GM12865 (cell line): ENCODE measurements at regions not wholly inside any gene's neighbourhood (a gene's known extent, or its start where the extent isn't known, plus 50 kb on each side); places are given as distances from the start of the nearest gene placed in this dataset.

Experiments used
- DNase-seq: peaks from one replicate; pipeline ENCODE4 v3.0.0; 2010; ENCODE audit warnings: low read depth
- H3K4me3 ChIP-seq: 2 replicates; pipeline ENCODE4 v1.5.1; 2011; ENCODE audit warnings: mild to moderate bottlenecking, low read depth, low read length, control low read depth
- TF ChIP-seq, protein P1 (sequence below): IDR thresholded peaks from 2 replicates; pipeline ENCODE4 v1.5.1; 2011; ENCODE audit warnings: low read length, control low read depth, low read depth, inconsistent platforms; ENCODE audit not compliant: insufficient read depth; ENCODE audit errors: missing control alignments

DNA sequence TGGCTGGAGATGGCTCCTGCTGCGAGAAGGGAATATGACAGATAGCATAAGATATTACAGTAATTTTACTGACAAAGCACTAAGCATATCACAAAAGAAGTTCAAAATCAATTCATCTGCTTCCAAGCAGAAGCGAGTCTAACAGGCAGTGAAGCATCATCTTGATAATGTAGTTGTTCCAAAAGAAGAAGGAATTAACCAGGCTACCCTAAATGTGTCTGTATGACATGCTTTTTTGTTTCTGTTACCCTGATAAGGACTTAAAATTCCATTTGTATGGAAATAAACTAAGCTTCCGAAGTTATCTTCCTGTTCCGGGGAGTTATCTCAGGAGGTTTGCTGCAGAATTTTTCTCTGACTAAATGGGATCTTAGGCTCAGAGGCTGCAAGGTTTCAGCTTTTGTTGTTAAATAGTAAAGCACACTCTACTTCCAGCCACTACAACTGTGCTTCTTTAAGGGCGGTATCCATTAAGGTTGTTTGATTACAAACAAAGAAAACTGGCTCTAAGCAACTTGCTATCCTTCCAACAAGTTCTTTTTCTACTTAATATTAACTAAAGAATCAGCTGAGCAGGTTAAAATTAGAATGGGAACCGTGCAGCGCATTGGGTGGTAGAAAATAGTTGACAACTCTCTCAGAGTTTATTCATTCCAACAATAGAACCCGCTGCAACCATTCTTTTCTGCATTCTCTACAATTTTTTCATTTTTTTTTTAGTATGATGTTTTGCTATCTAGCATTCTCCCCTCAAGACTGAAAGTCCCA lies 607.3 kb downstream of the UQCRFS1 start:
- no peak for DNase-seq
- TF ChIP-seq, protein P1, sequence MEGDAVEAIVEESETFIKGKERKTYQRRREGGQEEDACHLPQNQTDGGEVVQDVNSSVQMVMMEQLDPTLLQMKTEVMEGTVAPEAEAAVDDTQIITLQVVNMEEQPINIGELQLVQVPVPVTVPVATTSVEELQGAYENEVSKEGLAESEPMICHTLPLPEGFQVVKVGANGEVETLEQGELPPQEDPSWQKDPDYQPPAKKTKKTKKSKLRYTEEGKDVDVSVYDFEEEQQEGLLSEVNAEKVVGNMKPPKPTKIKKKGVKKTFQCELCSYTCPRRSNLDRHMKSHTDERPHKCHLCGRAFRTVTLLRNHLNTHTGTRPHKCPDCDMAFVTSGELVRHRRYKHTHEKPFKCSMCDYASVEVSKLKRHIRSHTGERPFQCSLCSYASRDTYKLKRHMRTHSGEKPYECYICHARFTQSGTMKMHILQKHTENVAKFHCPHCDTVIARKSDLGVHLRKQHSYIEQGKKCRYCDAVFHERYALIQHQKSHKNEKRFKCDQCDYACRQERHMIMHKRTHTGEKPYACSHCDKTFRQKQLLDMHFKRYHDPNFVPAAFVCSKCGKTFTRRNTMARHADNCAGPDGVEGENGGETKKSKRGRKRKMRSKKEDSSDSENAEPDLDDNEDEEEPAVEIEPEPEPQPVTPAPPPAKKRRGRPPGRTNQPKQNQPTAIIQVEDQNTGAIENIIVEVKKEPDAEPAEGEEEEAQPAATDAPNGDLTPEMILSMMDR, result no peak
- no peak overlapping the region for H3K4me3 ChIP-seq

DNA sequence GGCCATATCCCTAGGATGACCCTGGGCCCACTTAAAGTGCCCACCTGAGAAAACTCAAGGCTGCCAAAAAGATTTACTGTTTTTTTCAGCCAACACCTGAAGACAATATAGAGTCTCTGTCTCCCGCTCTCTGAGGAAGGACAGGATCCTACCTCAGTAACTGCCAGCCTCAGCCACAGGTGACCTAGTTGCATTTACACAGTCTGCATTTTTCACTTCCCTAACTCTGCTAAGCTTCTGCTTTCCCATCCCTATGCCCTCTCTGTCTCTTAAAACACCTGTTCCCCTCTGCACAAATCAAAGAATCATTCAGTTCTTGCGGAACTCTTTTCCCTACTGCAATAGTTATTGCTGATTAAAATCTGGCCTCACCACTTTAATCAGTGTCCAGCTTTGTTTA lies 609.5 kb downstream of the UQCRFS1 start:
- TF ChIP-seq, protein P1, result no peak
- DNase-seq, result peak; percentile 6
- no peak overlapping the region for H3K4me3 ChIP-seq

DNA sequence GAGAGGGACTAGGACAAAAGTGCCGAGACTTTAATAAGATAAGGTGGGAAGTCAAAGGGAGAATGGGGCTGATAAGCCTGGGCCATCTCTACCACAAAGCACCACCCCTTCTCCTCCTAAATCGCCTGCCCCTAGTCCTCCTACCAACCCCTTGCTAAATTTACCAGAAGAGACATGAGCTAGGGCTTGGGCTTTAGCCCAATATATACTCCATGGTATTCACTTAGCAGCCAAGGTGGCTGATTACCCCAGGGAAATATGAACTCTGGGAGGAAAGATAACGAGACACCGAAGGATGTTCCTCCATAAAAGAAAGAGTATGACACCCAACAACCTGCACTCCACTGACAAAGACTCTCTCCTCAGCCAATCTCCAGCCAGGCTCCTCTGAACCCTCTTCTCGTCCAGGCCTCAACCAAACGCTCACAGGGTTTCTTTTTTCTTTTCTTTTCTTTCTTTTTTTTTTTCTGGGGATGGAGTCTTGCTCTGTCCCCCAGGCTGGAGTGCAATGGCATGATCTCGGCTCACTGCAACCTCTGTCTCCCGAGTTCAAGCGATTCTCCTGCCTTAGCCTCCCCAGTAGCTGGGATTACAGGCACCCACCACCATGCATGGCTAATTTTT lies 610.2 kb downstream of the UQCRFS1 start:
- TF ChIP-seq, protein P1, result no peak
- H3K4me3 ChIP-seq, result no peak overlapping the region
- DNase-seq, result no peak

DNA sequence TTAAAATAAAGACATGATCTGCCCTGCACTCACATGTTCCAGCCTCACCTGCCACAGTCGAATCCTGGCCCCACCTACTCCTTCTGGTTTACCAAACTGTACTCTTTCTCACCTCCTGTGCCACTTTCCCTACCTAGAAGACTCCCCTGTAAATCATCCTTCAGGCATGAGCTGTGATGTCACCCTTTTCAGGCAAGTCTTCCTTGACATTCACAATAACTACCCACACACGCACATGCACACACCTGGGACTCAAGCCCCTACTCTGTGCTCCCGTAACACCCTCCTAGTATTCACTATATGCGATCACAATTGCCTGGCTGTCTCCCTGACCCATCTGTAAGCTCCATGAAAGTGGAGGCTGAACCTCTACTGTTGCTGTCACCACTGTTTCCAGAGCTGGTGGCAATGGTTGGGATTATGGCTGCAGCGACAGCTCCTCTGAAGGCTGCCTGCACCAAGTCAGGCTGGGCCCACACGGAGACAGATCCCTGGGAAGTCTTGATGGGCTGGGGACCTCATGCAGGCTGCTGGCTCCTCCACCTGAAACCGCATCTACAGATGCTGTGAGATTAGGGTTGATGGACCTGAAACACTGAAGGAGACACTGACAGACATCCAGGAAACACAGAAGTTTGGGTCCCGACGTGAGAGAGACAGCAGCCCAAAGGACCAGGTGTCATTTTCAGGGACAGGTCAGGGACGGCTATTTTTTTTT lies 611.1 kb downstream of the UQCRFS1 start:
- no peak for DNase-seq
- H3K4me3 ChIP-seq, result no peak overlapping the region
- TF ChIP-seq, protein P1, result no peak

DNA sequence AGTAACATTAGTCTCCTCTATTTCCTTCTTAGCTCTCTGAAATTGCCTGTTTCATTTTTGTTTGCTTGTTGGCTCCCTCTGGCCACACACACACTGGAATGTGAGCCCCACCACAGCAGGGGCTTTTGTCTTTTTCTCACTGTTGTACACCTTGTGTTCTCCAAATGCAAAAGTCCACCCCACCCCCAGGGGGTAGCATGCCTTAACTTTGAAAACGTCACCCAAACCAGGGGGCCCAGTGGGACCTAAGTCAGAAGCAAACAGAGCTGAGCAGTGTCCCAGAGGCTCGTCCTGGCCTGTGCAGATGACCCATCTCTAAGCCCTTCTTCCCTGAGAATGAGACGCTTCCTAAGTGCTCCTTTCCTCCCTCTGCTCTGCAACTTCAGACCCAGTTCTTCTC lies 614.1 kb downstream of the UQCRFS1 start:
- DNase-seq, result no peak
- H3K4me3 ChIP-seq, result no peak overlapping the region
- TF ChIP-seq, protein P1, result no peak

DNA sequence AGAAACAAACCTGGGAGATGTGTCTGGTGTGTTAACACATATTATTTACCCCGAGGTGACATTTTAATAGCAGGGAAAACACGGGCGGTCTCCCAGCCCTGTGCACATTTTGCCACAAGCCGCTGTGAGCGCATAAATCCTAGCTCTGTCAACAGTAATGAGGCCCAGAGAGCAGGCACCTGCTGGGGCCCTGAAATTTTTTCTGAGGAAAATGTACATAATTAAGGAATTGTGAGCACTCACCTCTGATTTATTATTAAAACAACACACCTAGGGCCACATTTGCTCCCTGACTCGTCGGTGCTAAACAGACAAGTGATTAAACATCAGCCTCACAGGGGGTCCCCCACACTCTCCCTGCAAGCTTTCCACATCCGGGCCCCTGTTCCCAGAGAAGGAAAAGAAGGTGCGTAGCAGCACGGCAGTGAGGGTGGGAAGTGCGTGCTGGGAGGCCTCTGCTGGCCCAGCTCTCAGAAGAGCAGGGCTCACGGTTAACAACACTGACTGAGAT lies 616.3 kb downstream of the UQCRFS1 start:
- TF ChIP-seq, protein P1, result no peak
- no peak for DNase-seq
- no peak overlapping the region for H3K4me3 ChIP-seq
